ENCODE measurements at regions not wholly inside any gene's neighbourhood (a gene's known extent, or its start where the extent isn't known, plus 50 kb on each side); places are given as distances from the start of the nearest gene placed in this dataset.

- no peaks in the 10 kb centered on the region for H3K4me1 Mint-ChIP-seq
- no peaks in the 10 kb centered on the region for H3K36me3 Mint-ChIP-seq
- peaks cover 64% of the 10 kb centered on the region for H3K9me3 Mint-ChIP-seq
- H3K27me3 Mint-ChIP-seq (ENCODE audit: low read depth), result no peaks in the 10 kb centered on the region
- no peak overlapping the region for H3K27ac Mint-ChIP-seq
- no peak overlapping the region for H3K4me3 Mint-ChIP-seq
- TF ChIP-seq CTCF (IDR thresholded peaks at IDR 0.05; ENCODE audit: unreplicated experiment), result no peak
- DNase-seq (ENCODE audit: low spot score in 2 of 2, unreplicated experiment in 2 of 2), result no peak
Measured at GRCh38 chr14:23903442-23903841, 50.1 kb upstream of the DHRS4 start.

Measured in mesothelial cell of epicardium (in vitro differentiated cells).